ENCODE measurements at regions not wholly inside any gene's neighbourhood (a gene's known extent, or its start where the extent isn't known, plus 50 kb on each side); places are given as distances from the start of the nearest gene placed in this dataset.

- intact Hi-C loops (cut with DNase I; ENCODE audit: low total_unique reads) = no loop called here
- 25 to 36% (median 31%) methylated on average over 3 of the region's 3 CpGs for WGBS, 5 donors
- Histone ChIP-seq H3K4me1 (peaks cover 0 to 14% (median 3%) of the 10 kb centered on the region in 4 donors), H3K27me3 (no peaks in the 10 kb centered on the region), H3K27ac (no peak overlapping the region), H3K9me3 (no peaks in the 10 kb centered on the region), H3K36me3 (no peaks in the 10 kb centered on the region), H3K4me3 (no peak overlapping the region)
- no peak for TF ChIP-seq POLR2AphosphoS5 (IDR thresholded peaks at IDR 0.05)
- TF ChIP-seq CTCF (IDR thresholded peaks at IDR 0.05) = no peak
- TF ChIP-seq POLR2A (IDR thresholded peaks at IDR 0.05) = no peak
- no peak for TF ChIP-seq EP300 (IDR thresholded peaks at IDR 0.05)
- DNase-seq = peak in 1 of 2 donors; percentile 21
Measured at GRCh38 chr2:5818961-5819600, 126.9 kb downstream of the SOX11 start.

DNA sequence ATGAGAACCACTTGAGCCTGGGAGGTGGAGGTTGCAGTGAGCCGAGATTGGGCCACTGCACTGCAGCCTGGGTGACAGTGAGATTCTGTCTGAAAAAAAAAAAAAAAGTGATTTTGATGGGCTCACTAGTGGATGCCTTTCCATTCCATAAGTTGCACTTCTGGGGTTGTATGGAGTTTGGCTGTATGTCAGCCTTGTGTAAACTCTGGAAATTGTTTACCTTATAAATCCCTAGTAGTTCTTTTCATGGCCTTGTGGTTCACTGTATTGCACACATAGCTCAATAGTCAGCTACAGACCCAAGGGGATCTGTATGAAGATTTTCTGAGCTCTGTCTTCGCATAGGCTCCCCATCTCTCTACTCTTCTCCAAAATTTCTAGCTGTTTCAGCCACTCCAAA is 131.9 kb downstream of the SOX11 start:
- TF ChIP-seq CTCF (IDR thresholded peaks at IDR 0.05) (no peak), EP300 (IDR thresholded peaks at IDR 0.05) (no peak), POLR2A (IDR thresholded peaks at IDR 0.05) (no peak), POLR2AphosphoS5 (IDR thresholded peaks at IDR 0.05) (no peak)
- intact Hi-C loops (cut with DNase I; ENCODE audit: low total_unique reads) = no loop called here
- no peaks in the 10 kb centered on the region for H3K9me3 ChIP-seq
- 78 to 88% (median 83%) methylated on average over 2 of the region's 2 CpGs for WGBS, 5 donors
- no peak overlapping the region for H3K27ac ChIP-seq
- H3K27me3 ChIP-seq = no peaks in the 10 kb centered on the region
- DNase-seq = no peak
- no peaks in the 10 kb centered on the region for H3K36me3 ChIP-seq
- no peak overlapping the region for H3K4me3 ChIP-seq
- peaks cover 0 to 7% (median under 1%) of the 10 kb centered on the region in 4 donors for H3K4me1 ChIP-seq

DNA sequence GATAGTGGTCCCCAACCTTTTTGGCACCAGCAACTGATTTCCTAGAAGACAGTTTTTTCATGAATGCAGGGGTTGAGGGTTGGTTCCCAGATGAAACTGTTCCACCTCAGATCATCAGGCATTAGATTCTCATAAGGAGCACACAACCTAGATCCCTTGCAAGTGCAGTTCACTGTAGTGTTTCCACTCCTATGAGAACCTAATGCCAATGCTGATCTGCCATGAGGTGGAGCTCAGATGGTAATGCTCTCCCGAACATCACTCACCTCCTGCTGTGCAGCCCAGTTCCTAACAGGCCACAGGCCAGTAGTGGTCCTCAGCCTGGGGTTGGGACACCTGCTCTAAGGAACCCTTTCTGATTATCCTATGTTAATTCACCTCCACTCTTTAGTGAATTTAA is 133.5 kb downstream of the SOX11 start:
- H3K9me3 ChIP-seq = no peaks in the 10 kb centered on the region
- no peak for TF ChIP-seq CTCF (IDR thresholded peaks at IDR 0.05)
- TF ChIP-seq POLR2A (IDR thresholded peaks at IDR 0.05) = no peak
- no peak for TF ChIP-seq POLR2AphosphoS5 (IDR thresholded peaks at IDR 0.05)
- TF ChIP-seq EP300 (IDR thresholded peaks at IDR 0.05) = no peak
- H3K27me3 ChIP-seq = no peaks in the 10 kb centered on the region
- intact Hi-C loops (cut with DNase I; ENCODE audit: low total_unique reads) = no loop called here
- H3K27ac ChIP-seq = no peak overlapping the region
- DNase-seq = no peak
- no peaks in the 10 kb centered on the region for H3K4me1 ChIP-seq
- H3K36me3 ChIP-seq = no peaks in the 10 kb centered on the region
- WGBS, 5 donors = 90 to 100% (median 94%) methylated on average over 1 of the region's 1 CpG; no CpG with 5 or more reads in 1 of the 5 donors
- H3K4me3 ChIP-seq = no peak overlapping the region

- DNase-seq = no peak
- no peak overlapping the region for H3K27ac ChIP-seq
- no peaks in the 10 kb centered on the region for H3K27me3 ChIP-seq
- H3K4me1 ChIP-seq = no peaks in the 10 kb centered on the region
- TF ChIP-seq EP300 (IDR thresholded peaks at IDR 0.05) (no peak), POLR2AphosphoS5 (IDR thresholded peaks at IDR 0.05) (no peak), POLR2A (IDR thresholded peaks at IDR 0.05) (no peak)
- WGBS, 5 donors = 54 to 75% (median 64%) methylated on average over 5 of the region's 5 CpGs
- no peaks in the 10 kb centered on the region for H3K9me3 ChIP-seq
- H3K36me3 ChIP-seq = no peaks in the 10 kb centered on the region
- H3K4me3 ChIP-seq = no peak overlapping the region
- intact Hi-C loops (cut with DNase I; ENCODE audit: low total_unique reads) = no loop called here
Measured at GRCh38 chr2:5826979-5827655, 134.9 kb downstream of the SOX11 start.

- intact Hi-C loops (cut with DNase I; ENCODE audit: low total_unique reads) = no loop called here
- H3K36me3 ChIP-seq = no peaks in the 10 kb centered on the region
- WGBS, 5 donors = 62 to 74% (median 62%) methylated on average over 4 of the region's 4 CpGs
- H3K4me3 ChIP-seq = no peak overlapping the region
- peak in 1 of 2 donors; percentile 24 for DNase-seq
- no peaks in the 10 kb centered on the region for H3K4me1 ChIP-seq
- H3K9me3 ChIP-seq = no peaks in the 10 kb centered on the region
- H3K27ac ChIP-seq = no peak overlapping the region
- no peaks in the 10 kb centered on the region for H3K27me3 ChIP-seq
- no peak for TF ChIP-seq CTCF (IDR thresholded peaks at IDR 0.05)
- no peak for TF ChIP-seq POLR2A (IDR thresholded peaks at IDR 0.05)
- TF ChIP-seq POLR2AphosphoS5 (IDR thresholded peaks at IDR 0.05) = no peak
- TF ChIP-seq EP300 (IDR thresholded peaks at IDR 0.05) = no peak
Measured at GRCh38 chr2:5834501-5834900, 142.3 kb downstream of the SOX11 start.
